OCI-LY3 (cell line): ENCODE measurements at regions not wholly inside any gene's neighbourhood (a gene's known extent, or its start where the extent isn't known, plus 50 kb on each side); places are given as distances from the start of the nearest gene placed in this dataset.
"Not testable (repeated sequence)": the region's sequence is repeated elsewhere in the genome, so short reads cannot be mapped to it uniquely, and the experiment has no call there.

Experiments used
- H2AFZ ChIP-seq: fragments of 200-600, 300-600 bp; shearing (Covaris generic); 2 replicates; pipeline ENCODE4 v1.6.0; 2014; ENCODE audit warnings: antibody characterized with exemption, low read depth, low read length
- H3K27ac ChIP-seq: fragments of 200-600, 300-600 bp; sonication (generic); 2 replicates; pipeline ENCODE4 v1.5.1; 2014; ENCODE audit warnings: mild to moderate bottlenecking, low read length, moderate library complexity, mixed read lengths
- H3K27me3 ChIP-seq: fragments of 200-600, 300-600 bp; sonication (generic); 2 replicates; pipeline ENCODE4 v1.6.1; 2014; ENCODE audit warnings: low read depth, low read length, mixed read lengths
- H3K36me3 ChIP-seq: fragments of 200-600, 300-600 bp; sonication (generic); replicated peaks from 2 replicates; pipeline ENCODE3; 2014; ENCODE audit warnings: low read depth, low read length, mixed read lengths
- H3K4me1 ChIP-seq: fragments of 300-600, 200-600 bp; sonication (generic); 2 replicates; pipeline ENCODE4 v1.6.1; 2014; ENCODE audit warnings: low read length, mixed read lengths
- H3K4me2 ChIP-seq: fragments of 200-600, 300-600 bp; sonication (generic); 2 replicates; pipeline ENCODE4 v1.6.1; 2014; ENCODE audit warnings: low read length, mixed read lengths
- H3K4me3 ChIP-seq: fragments of 300-600, 200-600 bp; sonication (generic); 2 replicates; pipeline ENCODE4 v1.5.1; 2014; ENCODE audit warnings: antibody characterized with exemption, mild to moderate bottlenecking, low read length, moderate library complexity
- H3K79me2 ChIP-seq: fragments of 300-600, 200-600 bp; shearing (Covaris generic); 2 replicates; pipeline ENCODE4 v1.6.1; 2014; ENCODE audit warnings: mild to moderate bottlenecking, low read length, mixed read lengths
- H3K9ac ChIP-seq: fragments of 300-600, 200-600 bp; shearing (Covaris generic); 2 replicates; pipeline ENCODE4 v1.6.0; 2014; ENCODE audit warnings: mild to moderate bottlenecking, low read length, moderate library complexity
- H3K9me3 ChIP-seq: fragments of 200-600, 300-600 bp; shearing (Covaris generic); 2 replicates; pipeline ENCODE4 v1.6.1; 2014; ENCODE audit warnings: low read length, mixed read lengths; ENCODE audit not compliant: insufficient read depth
- H4K20me1 ChIP-seq: fragments of 200-600, 300-600 bp; sonication (generic); 2 replicates; pipeline ENCODE4 v1.6.1; 2016; ENCODE audit warnings: low read length, mixed read lengths; ENCODE audit not compliant: insufficient read depth
- EZH2phosphoT487 ChIP-seq: fragments of 200-600 bp; shearing (Covaris generic); IDR thresholded peaks from 2 replicates; pipeline ENCODE4 v1.6.1; 2018; ENCODE audit warnings: antibody characterized with exemption, mixed run types, low read depth
- TF ChIP-seq, protein P1 (sequence below): fragments of 200-600, 300-600 bp; sonication (generic); IDR thresholded peaks from 2 replicates; pipeline ENCODE4 v1.5.1; 2014; ENCODE audit warnings: antibody characterized with exemption, low read length, low read depth

GRCh38 chr6:48641544-48641943 lies 530.5 kb upstream of the PTCHD4 start:
- Histone ChIP-seq H3K27me3 (no peaks in the 10 kb centered on the region), H3K9me3 (peaks cover 10% of the 10 kb centered on the region), H3K27ac (no peak overlapping the region), H3K36me3 (no peaks in the 10 kb centered on the region), H3K79me2 (no peaks in the 10 kb centered on the region), H4K20me1 (no peaks in the 10 kb centered on the region), H3K9ac (no peak overlapping the region), H2AFZ (no peak overlapping the region), H3K4me2 (no peak overlapping the region), H3K4me3 (no peak overlapping the region), H3K4me1 (no peaks in the 10 kb centered on the region)
- TF ChIP-seq, protein P1, sequence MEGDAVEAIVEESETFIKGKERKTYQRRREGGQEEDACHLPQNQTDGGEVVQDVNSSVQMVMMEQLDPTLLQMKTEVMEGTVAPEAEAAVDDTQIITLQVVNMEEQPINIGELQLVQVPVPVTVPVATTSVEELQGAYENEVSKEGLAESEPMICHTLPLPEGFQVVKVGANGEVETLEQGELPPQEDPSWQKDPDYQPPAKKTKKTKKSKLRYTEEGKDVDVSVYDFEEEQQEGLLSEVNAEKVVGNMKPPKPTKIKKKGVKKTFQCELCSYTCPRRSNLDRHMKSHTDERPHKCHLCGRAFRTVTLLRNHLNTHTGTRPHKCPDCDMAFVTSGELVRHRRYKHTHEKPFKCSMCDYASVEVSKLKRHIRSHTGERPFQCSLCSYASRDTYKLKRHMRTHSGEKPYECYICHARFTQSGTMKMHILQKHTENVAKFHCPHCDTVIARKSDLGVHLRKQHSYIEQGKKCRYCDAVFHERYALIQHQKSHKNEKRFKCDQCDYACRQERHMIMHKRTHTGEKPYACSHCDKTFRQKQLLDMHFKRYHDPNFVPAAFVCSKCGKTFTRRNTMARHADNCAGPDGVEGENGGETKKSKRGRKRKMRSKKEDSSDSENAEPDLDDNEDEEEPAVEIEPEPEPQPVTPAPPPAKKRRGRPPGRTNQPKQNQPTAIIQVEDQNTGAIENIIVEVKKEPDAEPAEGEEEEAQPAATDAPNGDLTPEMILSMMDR = no peak
- TF ChIP-seq EZH2phosphoT487 = no peak

- not testable (repeated sequence) for H3K4me3 ChIP-seq, H3K4me1 ChIP-seq, H3K4me2 ChIP-seq, H3K79me2 ChIP-seq, H3K27me3 ChIP-seq, H3K9ac ChIP-seq, H2AFZ ChIP-seq, H3K27ac ChIP-seq, H4K20me1 ChIP-seq, H3K9me3 ChIP-seq, H3K36me3 ChIP-seq
Measured at GRCh38 chr6:48638796-48639195, 527.8 kb upstream of the PTCHD4 start.

- H2AFZ ChIP-seq = no peak overlapping the region
- H3K4me1 ChIP-seq = no peaks in the 10 kb centered on the region
- no peak overlapping the region for H3K9ac ChIP-seq
- no peak overlapping the region for H3K4me2 ChIP-seq
- H4K20me1 ChIP-seq = no peaks in the 10 kb centered on the region
- H3K36me3 ChIP-seq = no peaks in the 10 kb centered on the region
- H3K9me3 ChIP-seq = no peaks in the 10 kb centered on the region
- H3K79me2 ChIP-seq = no peaks in the 10 kb centered on the region
- no peak overlapping the region for H3K4me3 ChIP-seq
- TF ChIP-seq, protein P1 = no peak
- no peak for TF ChIP-seq EZH2phosphoT487
- H3K27me3 ChIP-seq = no peaks in the 10 kb centered on the region
- no peak overlapping the region for H3K27ac ChIP-seq
Measured at GRCh38 chr6:48630511-48630910, 519.5 kb upstream of the PTCHD4 start.

GRCh38 chr6:48628316-48628715 lies 517.3 kb upstream of the PTCHD4 start:
- Histone ChIP-seq H2AFZ (no peak overlapping the region), H3K79me2 (no peaks in the 10 kb centered on the region), H3K4me1 (no peaks in the 10 kb centered on the region), H3K27ac (no peak overlapping the region), H3K9me3 (no peaks in the 10 kb centered on the region), H3K4me2 (no peak overlapping the region), H3K4me3 (no peak overlapping the region), H3K9ac (no peak overlapping the region), H4K20me1 (no peaks in the 10 kb centered on the region), H3K27me3 (no peaks in the 10 kb centered on the region), H3K36me3 (no peaks in the 10 kb centered on the region)
- TF ChIP-seq, protein P1 = no peak
- no peak for TF ChIP-seq EZH2phosphoT487

- H3K79me2 ChIP-seq = no peaks in the 10 kb centered on the region
- H3K9me3 ChIP-seq = no peaks in the 10 kb centered on the region
- H3K4me2 ChIP-seq = no peak overlapping the region
- no peaks in the 10 kb centered on the region for H3K4me1 ChIP-seq
- no peak overlapping the region for H3K4me3 ChIP-seq
- H4K20me1 ChIP-seq = no peaks in the 10 kb centered on the region
- no peak overlapping the region for H3K9ac ChIP-seq
- no peak overlapping the region for H3K27ac ChIP-seq
- H2AFZ ChIP-seq = no peak overlapping the region
- no peaks in the 10 kb centered on the region for H3K27me3 ChIP-seq
- TF ChIP-seq, protein P1 = no peak
- TF ChIP-seq EZH2phosphoT487 = no peak
- H3K36me3 ChIP-seq = no peaks in the 10 kb centered on the region
Measured at GRCh38 chr6:48626421-48626820, 515.4 kb upstream of the PTCHD4 start.
